ENCODE measurements at regions not wholly inside any gene's neighbourhood (a gene's known extent, or its start where the extent isn't known, plus 50 kb on each side); places are given as distances from the start of the nearest gene placed in this dataset.

DNA sequence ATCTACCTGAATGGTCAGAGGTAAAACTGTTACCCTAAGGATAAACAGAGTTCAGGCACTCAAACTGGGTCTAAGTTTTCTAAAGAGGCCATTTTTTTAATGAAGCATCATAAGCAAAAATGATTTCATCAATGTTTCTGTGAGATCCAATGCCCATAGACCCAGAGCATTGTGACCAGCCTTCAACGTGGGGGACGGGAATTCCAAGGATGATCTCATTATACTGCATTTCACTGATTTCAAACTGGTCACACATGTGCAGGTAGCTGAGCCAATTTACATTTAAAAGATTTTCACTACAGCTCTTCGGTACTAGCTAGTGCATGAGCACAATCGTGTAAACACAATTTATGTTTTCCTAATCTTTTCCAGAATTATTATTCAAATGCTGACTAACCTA is 472.9 kb downstream of the DIPK2A start:
- no peaks in the 10 kb centered on the region for H3K36me3 ChIP-seq (ENCODE audit: insufficient read depth in 1 of 2, low read depth in 1 of 2)
- no peaks in the 10 kb centered on the region for H3K27me3 ChIP-seq (ENCODE audit: insufficient read depth in 3 of 3, low read length in 2 of 3)
- no peak for TF ChIP-seq CTCF (IDR thresholded peaks at IDR 0.05)
- no peak overlapping the region for H3K4me3 ChIP-seq
- H3K9me3 ChIP-seq = no peaks in the 10 kb centered on the region
- H3K4me1 ChIP-seq = no peaks in the 10 kb centered on the region
- intact Hi-C loops (cut with DNase I) = no loop called here
- DNase-seq (no peak), ATAC-seq (no peak)
- 73 to 77% (median 76%) methylated on average over 4 of the region's 4 CpGs for WGBS, 3 donors
- H3K27ac ChIP-seq = no peak overlapping the region

DNA sequence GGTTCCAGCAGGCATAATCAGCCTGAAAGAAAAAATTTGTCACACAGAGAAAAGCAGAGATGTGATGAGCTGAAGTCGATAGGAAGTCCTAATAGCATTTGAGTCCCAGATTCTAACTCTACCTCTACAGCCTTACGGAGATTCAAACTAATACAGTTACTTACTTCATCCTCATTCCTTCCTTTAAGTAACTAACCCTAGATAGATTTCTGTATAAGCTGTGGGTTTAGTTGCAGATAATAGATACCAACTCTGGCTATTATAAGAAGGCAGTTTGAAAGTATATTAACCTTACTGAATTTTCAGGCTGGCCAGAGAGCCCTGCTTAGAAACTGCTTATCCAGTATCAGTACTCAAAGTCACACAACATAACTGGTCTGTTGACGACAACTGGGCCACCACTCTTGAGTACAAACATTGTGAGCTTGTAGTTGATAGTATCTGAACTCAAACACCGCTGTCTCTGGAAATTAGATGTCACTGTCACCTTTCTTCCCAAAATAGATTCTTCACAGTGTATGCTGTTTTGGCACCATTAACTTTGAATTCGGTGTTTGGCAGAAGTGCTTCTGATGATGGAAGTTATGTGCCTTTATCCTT is 484.3 kb downstream of the DIPK2A start:
- Histone ChIP-seq H3K4me3 (no peak overlapping the region), H3K9me3 (no peaks in the 10 kb centered on the region), H3K27ac (no peak overlapping the region), H3K36me3 (ENCODE audit: insufficient read depth in 1 of 2, low read depth in 1 of 2) (no peaks in the 10 kb centered on the region), H3K27me3 (ENCODE audit: insufficient read depth in 3 of 3, low read length in 2 of 3) (no peaks in the 10 kb centered on the region), H3K4me1 (no peaks in the 10 kb centered on the region)
- 64 to 69% (median 65%) methylated on average over 5 of the region's 5 CpGs for WGBS, 3 donors
- intact Hi-C loops (cut with DNase I) = no loop called here
- no peak for TF ChIP-seq CTCF (IDR thresholded peaks at IDR 0.05)
- no peak for DNase-seq
- no peak for ATAC-seq

GRCh38 chr3:144457758-144458157 is 486.1 kb downstream of the DIPK2A start:
- Histone ChIP-seq H3K4me3 (no peak overlapping the region), H3K36me3 (ENCODE audit: insufficient read depth in 1 of 2, low read depth in 1 of 2) (no peaks in the 10 kb centered on the region), H3K4me1 (no peaks in the 10 kb centered on the region), H3K27me3 (ENCODE audit: insufficient read depth in 3 of 3, low read length in 2 of 3) (no peaks in the 10 kb centered on the region), H3K27ac (no peak overlapping the region), H3K9me3 (no peaks in the 10 kb centered on the region)
- DNase-seq (no peak), ATAC-seq (no peak)
- intact Hi-C loops (cut with DNase I) = no loop called here
- TF ChIP-seq CTCF (IDR thresholded peaks at IDR 0.05) = no peak

GRCh38 chr3:144458283-144458682 is 486.7 kb downstream of the DIPK2A start:
- Histone ChIP-seq H3K4me3 (no peak overlapping the region), H3K27ac (no peak overlapping the region), H3K36me3 (ENCODE audit: insufficient read depth in 1 of 2, low read depth in 1 of 2) (no peaks in the 10 kb centered on the region), H3K9me3 (no peaks in the 10 kb centered on the region), H3K27me3 (ENCODE audit: insufficient read depth in 3 of 3, low read length in 2 of 3) (no peaks in the 10 kb centered on the region), H3K4me1 (no peaks in the 10 kb centered on the region)
- TF ChIP-seq CTCF (IDR thresholded peaks at IDR 0.05) = no peak
- ATAC-seq = no peak
- 88 to 93% (median 89%) methylated on average over 2 of the region's 2 CpGs for WGBS, 3 donors
- intact Hi-C loops (cut with DNase I) = no loop called here
- no peak for DNase-seq

DNA sequence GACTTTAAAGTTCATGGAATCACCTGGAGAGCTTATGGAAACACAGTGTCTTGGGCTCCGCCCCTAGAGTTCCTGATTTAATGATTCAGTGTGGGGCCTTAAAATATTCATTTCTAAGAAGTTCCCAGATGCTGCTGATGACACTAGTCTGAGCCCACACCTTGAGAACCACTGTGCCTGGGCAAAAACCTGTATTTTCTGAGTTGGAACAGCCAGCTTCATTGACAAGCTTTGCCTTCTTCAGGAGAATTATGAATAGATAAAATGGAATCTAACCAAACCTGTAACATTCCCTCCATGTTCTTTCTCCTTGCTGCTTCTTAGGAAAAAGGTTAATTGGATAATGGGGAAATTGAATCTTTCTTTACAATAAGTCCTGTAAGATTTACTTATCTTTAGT is 490.7 kb downstream of the DIPK2A start:
- H3K36me3 ChIP-seq (ENCODE audit: insufficient read depth in 1 of 2, low read depth in 1 of 2) = no peaks in the 10 kb centered on the region
- no peaks in the 10 kb centered on the region for H3K4me1 ChIP-seq
- WGBS, 3 donors = 92 to 96% (median 94%) methylated on average over 1 of the region's 1 CpG
- TF ChIP-seq CTCF (IDR thresholded peaks at IDR 0.05) = no peak
- no peaks in the 10 kb centered on the region for H3K27me3 ChIP-seq (ENCODE audit: insufficient read depth in 3 of 3, low read length in 2 of 3)
- no peak overlapping the region for H3K27ac ChIP-seq
- H3K9me3 ChIP-seq = no peaks in the 10 kb centered on the region
- H3K4me3 ChIP-seq = no peak overlapping the region
- no peak for DNase-seq
- intact Hi-C loops (cut with DNase I) = no loop called here
- ATAC-seq = no peak
